HG03095 (cell line): ENCODE measurements at regions not wholly inside any gene's neighbourhood (a gene's known extent, or its start where the extent isn't known, plus 50 kb on each side); places are given as distances from the start of the nearest gene placed in this dataset.
A peak's percentile ranks its signal among the peaks of the same experiment; 100 is the strongest.

Experiments
- ATAC-seq: cut with Tn5 transposase; IDR thresholded peaks from one replicate; pipeline ENCODE4 v1.9.1; 2021; ENCODE audit warnings: moderate library complexity; ENCODE audit not compliant: unreplicated experiment

DNA sequence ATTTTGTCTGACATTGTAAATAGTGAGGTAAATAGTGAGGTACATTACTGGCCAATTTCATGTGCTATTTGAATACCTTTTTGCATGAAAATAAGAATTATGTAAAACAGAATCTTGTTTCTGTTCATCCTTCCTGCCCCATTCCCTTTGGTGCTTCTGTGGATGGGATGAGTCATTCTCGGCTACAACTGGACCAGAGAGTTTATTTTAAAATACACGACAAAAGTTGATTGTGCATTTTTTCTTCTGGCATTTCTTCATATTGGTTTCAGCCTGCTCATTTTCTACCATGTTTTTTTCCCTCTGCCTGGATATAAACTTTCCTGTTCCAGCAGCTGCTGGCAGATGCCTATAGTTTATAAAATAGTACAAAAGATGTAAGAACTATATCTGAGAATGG, 107.5 kb downstream of the CYSLTR2 start:
- no peak for ATAC-seq

DNA sequence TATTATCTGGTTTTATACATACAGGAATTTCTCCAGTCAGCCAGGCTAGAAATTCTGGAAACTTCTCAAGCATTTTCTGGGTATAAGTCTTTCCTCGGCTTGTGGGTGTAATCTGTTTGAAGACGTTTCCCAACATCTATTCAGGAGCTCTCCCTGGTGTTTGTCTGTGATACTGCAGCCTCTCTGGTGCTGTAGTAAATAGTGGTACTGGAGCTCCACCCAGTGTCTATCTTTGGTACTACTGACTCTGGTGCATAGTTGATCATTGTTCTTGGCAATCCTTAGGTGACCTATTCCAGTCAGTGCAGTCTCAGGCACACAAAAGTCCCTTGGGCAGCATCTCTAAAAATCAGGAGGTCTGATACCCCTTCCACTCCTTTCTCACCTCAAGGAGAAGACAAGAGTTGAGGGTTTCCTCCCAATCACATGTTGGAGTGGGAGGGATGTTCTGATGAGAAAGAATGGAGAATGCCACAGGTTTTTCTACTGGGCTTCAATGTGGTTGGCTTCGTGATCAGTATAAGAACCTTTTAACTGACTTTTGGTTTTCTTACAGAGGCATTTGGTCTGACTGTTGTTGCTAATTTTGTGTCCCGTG, 115.5 kb downstream of the CYSLTR2 start:
- ATAC-seq = peak; percentile 94

DNA sequence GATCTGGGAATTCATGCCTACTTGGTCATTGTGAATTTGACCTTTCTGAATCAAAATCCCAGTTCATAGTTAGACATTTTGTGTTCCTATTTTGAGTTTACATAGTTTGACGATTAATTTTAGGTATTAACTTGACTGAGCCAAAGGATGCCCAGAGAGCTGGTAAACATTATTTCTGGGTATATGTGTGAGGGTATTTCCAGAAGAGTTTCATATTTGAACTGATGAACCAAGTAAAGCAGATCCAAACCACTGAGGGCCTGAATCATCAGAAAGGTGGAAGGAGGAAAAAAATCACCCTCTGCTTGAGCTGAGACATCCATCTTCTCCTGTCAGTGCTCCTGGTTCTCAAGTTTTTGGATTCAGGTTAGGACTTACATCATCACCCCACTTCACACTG, 116.6 kb downstream of the CYSLTR2 start:
- ATAC-seq = no peak

DNA sequence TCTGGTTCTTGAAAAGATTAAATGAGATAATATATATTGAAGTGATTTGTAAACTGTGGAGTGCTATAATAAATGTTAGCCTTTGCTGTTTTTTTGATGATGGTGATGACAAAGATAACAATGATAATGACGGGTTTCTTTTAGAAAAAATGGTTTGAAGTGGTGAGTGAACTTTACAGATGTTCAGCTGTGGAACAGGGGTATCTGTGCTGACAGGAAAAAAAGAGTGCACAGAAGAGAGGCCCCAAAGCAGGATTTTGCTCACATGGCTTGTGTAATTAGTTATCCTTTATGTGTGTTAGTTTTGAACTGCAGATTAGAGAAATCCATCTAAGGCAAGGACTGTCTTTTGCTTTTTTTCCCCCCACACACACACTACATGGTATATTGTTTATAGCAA, 119.2 kb downstream of the CYSLTR2 start:
- no peak for ATAC-seq

DNA sequence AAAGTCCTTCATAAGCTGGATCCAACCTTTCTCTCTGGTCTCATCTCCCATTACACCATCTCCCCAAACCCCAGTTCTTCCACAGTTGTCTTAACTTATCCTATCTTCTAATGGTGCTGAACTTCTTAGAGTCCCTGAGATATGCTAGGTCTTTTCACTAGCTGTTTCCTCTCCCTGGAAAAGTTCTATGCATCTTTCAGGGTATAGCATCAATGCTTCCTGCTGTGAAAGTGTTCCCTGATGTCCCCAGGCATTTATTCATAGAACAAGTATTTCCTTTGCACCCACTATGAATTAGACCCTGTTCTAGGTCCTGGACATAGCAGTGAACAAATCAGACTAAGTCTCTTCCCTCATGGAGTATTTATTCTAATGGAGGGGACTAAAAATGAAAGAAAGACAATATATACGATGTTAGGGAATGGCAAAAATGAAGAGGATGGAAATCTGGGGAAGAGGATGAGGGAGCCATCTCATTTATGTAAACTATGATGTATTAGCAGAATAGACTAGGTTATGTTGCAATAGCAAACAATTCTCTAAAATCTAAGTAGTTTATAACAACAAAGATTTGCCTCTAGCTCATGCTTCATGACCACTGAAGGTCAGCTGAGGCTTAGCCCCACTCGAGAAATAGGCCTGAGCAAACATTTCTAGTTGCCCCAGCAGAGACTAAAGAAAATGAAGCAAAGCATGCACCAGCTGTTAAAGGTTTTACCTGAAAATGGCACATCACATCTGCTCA, 120.0 kb downstream of the CYSLTR2 start:
- ATAC-seq = no peak

DNA sequence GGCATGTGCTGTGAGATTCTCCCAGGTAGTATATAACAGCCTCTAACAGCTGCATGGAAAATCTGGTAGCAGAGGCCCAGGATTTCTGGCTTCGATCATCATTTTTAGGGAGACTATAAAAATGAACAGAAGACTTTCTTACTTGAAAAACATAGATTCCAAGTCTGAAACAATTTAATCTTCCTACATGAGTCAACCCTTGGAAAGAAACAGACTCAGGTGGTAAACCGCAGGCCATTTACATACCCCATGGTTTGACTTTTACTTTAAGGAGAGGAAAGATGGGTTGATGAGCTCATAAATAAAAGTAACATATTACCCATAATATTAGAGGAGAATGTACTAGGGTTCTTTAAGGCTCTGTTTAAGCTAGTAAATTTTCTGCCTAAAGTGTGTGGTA, 121.6 kb downstream of the CYSLTR2 start:
- no peak for ATAC-seq

DNA sequence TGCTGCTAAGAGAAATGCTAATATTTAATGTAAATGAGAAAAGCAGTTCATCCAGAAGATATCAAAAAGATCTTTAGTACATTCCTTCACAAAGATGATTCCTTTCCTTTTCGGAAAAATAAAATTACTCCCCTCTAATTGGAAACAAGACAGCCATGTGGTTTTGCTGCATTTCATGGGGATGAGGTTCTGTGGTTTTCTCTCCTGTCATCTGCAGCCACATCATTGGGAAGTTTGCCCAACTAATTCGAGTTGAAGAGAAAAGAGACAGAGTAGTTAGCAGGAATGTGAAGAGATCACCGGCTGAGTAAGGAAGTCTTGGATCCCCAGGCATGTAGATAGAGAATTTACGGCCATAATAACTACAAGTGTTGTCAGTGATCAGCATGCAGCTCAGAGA, 122.1 kb downstream of the CYSLTR2 start:
- ATAC-seq = no peak

DNA sequence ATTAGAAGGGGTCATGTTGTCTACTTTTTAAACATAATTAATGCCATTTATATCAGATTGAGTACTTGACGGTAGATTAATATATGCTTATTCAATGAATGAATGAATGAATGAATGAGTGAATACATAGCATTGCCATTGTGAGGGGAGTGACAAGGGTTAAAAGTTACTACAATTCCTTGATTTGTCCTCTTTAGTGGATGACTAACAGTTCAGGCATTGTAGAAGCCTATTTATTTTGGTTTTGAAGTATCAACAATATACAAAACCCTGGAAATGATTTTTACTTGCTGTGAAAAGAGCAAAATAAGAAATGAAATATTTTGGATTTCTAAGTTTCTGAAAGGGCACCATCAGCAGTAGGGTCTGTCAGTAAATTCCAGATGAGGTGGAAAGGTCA, 122.7 kb downstream of the CYSLTR2 start:
- no peak for ATAC-seq

DNA sequence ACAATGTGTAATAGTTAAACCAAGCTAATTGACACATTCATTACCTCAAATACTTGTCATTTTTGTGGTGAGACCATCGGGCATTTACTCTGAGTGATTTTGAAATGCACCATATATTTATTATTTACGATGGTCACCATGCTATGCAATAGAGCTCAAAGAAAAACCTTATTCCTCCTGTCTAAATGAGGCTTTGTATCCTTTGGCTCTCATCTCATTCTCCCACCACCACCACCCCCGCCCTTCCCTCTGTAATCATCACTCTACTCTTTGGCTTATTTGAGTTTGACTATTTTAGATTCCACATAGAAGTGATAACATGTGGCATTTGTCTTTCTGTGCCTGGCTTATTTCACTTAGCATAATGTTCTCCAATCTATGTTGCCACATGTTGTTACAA, 124.9 kb downstream of the CYSLTR2 start:
- ATAC-seq = no peak

DNA sequence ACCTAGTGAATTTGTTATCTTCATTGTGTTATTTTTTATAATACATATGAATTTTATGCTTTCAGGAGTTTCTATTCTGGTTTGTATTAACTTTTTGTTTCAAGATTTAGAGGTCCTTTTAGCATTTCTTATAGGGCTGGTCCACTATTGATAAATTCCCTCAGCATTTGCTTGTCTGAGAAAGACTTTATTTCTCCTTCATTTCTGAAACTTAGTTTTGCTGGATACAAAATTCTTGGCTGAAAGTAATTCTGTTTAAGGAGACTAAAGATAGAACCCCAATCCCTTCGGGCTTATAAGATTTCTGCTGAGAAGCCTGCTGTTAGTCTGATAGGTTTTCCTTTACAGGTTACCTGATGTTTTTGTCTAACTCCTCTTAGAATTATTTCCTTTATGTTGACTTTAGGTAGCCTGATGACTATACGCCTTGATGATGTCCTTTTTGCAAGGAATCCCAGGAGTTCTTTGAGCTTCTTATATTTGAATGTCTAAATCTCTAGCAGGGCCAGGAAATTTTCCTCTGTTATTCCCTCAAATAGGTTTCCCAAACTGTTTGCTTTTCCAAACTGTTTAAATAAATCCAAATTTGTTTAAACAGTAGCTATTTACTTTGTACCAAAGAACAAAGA, 127.1 kb downstream of the CYSLTR2 start:
- no peak for ATAC-seq

DNA sequence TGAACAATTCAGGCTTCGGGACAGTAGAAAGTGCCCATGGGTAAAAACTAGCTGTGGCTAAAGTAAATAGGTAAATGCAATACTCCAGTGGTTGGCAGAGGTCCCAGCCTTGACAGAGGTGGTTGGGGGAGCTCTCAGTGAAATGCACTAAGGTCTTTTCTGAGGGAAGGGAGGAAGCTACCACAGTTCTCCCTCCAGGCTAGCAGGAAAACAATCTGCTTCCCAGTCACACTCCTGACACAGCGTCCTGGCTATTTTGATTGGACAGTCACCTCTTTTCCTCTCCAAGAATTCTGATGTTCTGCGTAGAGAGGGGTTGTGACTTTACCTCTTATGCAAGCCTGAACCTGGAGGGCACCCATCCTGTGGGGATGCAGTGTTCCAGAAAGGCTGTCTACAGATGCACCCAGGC, 128.7 kb downstream of the CYSLTR2 start:
- no peak for ATAC-seq

DNA sequence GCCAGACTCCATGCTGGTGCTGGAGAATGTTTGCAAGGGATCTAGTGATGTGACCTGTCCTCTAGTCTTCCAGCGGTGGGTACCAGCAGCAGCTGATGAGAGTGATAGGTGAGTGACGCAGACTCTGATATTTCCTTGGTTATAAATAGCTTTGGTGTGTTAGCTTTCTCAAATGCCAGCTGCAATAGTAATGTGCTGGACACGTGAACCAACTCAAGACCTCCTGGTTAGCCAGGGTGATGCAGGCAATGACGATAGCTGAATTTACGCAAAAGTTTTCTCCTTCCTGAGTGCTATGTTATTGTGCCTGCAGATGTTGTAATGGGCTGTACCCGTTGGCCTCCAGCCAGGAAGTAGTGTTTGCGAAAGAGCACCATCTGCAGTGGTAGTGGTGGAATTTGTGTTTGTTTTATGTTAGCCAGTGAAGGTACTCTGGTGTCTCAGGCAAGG, 129.5 kb downstream of the CYSLTR2 start:
- ATAC-seq = no peak

DNA sequence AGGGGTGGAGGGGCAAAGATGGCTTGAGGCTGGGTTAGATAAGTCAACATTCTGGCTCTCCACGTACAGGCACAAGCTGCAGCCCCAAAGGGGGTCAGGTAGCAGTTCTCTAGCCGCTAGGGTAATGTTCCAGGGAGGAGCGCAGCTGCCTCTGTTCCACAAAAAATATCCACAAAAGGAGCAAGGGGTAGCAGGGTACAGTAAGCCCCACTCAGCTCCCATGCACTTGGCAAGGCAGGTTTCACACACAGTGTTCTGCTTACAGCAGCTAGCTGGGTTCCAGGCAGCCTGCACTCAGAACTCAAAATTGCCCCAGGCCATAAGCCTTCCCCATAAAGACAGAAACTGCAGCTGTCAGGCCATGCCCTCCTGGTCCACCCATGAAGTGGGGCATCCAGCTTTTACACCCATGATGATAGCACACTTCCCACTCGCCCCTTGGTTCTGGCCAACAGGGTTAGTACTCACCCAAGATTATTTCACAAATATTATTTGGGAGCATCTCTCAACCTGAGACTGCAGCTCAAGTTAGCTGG, 130.0 kb downstream of the CYSLTR2 start:
- no peak for ATAC-seq

DNA sequence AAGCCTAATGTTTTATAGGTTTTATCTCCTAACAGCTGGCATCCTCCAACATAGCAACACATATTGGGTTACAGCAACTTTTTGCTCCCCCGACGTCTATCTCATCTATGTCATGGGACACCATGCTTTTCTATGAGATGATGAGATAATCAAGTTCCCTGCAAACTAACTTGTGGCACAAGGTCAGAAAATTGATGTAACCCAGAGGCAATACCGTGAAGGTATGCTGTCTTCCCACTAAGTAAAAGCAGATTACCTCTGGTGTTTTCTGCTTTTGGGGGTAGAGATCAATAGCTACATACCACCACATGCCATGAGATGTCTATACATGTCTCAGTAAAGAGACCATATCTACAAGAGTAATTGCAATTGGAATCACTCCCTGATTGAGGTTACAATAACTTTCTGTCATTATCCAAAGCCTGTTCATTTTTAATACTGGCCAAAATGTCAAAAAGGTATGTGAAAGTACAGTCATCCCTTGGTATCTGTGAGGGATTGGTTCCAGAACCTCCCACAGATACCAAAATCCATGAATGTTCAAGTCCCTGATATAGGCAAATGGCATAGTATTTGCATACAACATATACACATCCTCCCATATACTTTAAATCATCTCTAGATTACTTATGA, 131.3 kb downstream of the CYSLTR2 start:
- no peak for ATAC-seq

DNA sequence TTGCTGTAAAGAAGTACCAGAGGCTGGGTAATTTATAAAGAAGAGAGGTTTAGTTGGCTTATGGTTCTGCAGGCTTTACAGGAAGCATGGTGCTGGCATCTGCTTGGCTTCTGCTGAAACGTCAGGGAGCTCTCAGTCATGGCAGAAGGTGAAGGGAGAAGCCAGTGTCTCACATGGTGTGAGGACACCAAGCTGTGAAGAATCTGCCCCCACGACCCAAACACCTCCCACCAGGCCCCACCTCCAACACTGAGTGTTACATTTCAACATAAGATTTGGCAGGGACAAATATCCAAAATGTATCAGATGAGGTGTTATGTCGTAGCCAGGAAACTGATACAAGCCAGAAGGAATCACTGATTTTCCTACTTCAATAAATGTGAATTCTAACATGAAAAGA, 136.5 kb downstream of the CYSLTR2 start:
- ATAC-seq = no peak

DNA sequence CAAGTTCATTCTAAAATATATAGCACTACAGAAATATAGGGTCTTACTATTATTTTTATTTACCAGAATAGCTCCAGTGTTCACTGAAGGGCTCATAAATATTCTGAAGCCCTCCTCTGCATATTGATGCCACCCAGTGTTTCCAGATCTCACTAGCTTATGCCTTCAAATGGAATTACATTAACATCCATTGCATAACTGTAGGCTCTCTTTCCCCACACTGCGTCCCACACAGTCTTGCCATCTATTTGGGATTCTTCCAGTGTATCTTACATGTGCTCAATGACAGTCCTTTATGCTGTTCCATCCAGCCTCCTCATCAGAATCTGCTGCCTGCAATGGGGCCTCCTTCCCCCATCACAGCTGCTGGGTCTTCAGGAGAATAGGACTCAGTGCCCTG, 137.2 kb downstream of the CYSLTR2 start:
- ATAC-seq = no peak

DNA sequence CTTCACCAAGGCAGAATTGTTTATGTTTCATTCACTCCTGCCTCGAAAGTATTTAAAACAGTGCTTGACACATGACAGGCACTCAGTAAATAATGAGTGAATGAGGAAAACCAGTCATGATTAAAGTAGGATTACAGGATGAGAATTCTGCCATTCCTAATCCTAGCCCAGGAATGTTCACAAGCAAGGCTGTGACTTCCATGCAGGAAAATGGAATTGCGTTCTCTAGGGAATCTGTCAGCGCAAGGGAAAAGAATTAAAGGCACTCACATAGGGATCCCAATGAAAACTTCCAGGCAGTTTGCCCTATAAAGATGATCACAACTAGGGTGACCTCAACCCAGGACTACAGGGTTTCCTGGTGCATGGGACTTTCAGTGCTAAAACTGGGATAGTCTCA, 143.4 kb downstream of the CYSLTR2 start:
- ATAC-seq = no peak

DNA sequence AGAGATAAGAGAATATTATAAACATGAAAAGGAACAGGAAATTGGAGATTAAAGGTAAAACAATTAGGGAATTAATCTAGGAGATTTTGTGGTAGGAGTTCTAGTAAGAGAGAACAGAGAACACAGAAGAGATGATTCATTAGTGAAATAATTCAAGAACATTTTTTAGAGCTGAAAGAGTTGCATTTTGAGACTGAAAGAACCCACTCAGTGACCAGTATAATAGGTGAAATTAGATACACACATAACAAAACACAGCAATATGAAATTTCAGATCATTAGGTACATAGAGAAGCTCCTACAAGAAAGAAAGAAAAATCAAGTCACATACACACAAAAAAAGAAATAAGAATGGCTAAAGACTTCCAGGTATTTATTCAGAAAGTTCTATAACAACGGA, 144.0 kb downstream of the CYSLTR2 start:
- no peak for ATAC-seq

DNA sequence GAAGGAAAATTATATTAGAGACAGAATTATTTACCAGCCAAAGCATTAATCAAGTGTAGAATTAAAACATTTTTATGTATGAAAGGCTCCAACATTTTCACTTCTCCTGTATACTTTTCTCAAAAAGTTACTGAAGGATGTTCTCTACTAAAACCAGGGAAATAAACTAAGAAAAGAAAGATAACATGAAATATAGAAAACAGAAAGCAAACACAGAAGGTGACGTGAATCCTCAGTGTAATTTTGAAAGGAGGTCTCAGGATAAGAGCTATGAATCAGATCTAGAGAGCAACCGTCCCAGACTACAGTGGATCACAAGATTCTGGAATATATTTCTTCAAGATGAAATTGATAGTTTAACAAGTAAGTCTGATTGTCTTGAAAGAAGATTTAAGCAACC, 144.5 kb downstream of the CYSLTR2 start:
- ATAC-seq = no peak

DNA sequence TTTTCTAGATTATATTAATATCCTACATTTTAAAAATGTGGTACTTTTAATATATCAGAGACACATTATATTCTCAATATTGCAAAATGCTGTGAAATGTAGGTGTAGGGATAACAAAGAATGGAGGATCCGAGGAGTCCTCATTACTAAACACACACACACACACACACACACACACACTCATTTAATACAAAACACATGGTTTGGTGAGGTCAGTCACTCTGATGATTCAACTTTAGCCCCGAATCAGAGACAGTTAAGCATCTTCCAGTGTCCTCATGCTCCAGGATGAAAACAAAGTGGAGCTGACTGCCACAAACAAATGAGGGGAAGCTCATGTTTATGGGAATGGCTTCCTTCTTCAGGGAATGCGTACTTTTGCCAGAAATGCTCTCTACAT, 147.5 kb downstream of the CYSLTR2 start:
- no peak for ATAC-seq

DNA sequence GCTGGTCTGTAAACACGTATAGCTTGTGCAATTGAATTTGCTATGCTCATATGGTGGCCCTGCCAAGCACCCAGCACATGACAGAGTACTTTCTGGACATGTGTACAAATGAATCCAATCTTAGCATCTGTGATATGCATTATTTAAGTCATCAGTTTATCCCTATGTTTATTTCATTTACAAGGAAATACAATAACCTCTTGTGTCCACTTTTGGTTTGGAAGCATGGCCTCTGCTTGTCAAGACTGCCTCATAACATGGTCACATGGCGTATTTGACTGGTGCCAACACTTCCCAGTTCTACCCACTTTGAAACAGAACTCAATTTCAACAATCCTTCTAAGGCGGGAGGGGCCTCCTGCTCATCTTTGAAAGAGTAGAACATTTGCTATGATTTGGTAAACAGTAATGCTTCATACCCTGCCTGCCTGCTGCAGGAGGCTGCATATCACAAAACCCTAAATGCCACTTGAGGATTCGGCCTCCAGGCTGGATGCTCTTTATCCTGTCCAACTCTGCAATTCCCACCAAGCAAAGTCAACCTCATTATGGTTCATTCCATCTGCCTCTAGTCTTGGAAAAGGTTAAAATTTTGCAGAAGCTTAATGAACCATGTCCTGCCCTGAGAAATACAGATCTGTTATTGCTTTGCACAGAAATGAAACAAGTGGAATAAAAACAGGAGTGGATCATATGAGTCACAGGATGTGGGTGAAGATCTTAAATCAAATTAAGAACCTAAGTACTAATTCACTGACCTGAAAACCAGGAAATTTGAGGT, 151.3 kb downstream of the CYSLTR2 start:
- ATAC-seq = no peak
